ENCODE measurements at regions not wholly inside any gene's neighbourhood (a gene's known extent, or its start where the extent isn't known, plus 50 kb on each side); places are given as distances from the start of the nearest gene placed in this dataset.

DNA sequence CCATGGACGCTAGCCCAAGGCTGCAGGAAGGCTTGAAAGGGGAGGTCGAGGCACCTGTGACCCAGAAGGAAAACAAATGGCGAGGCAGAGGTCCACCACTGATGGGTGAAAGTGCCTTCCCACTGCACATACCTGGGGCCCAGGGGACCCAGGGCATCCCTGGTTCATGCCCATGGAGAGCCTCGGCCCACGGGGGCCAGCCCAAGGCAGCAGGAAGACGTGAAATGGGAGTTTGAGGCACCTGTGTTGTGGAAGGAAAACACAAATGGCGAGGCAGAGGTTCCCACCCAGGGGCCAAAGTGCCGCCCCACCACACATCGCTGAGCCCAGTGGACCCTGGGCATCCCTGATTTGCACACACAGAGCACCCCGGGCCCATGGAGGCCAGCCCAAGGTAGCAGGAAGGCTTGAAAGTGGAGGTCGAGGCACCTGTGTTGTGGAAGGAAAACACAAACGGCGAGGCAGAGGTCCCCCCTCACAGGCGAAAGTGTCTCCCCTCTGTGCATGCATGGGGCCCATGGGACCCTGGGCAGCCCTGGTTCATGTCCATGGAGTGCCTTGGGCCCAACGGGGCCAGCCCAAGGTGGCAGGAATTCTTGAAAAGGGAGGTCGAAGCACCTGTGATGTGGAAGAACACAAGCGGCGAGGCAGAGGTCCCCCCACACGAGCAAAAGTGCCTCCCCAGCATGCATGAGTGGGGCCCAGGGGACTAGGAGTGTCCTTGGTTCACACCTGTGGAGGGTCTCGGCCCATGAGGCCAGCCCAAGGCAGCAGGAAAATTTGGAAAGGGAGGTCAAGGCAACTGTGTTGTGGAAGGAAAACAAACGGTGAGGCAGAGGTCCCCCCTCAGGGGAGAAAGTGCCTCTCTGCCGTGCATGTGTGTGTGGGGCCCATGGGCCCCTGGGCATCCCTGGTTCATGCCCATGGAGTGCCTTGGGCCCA is 383.3 kb downstream of the ALG10 start:
- TF ChIP-seq, protein P1, sequence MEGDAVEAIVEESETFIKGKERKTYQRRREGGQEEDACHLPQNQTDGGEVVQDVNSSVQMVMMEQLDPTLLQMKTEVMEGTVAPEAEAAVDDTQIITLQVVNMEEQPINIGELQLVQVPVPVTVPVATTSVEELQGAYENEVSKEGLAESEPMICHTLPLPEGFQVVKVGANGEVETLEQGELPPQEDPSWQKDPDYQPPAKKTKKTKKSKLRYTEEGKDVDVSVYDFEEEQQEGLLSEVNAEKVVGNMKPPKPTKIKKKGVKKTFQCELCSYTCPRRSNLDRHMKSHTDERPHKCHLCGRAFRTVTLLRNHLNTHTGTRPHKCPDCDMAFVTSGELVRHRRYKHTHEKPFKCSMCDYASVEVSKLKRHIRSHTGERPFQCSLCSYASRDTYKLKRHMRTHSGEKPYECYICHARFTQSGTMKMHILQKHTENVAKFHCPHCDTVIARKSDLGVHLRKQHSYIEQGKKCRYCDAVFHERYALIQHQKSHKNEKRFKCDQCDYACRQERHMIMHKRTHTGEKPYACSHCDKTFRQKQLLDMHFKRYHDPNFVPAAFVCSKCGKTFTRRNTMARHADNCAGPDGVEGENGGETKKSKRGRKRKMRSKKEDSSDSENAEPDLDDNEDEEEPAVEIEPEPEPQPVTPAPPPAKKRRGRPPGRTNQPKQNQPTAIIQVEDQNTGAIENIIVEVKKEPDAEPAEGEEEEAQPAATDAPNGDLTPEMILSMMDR (IDR thresholded peaks at IDR 0.05; ENCODE audit: insufficient read depth, low read length, poor library complexity, severe bottlenecking), result no peak
- no peak for TF ChIP-seq EZH2phosphoT487 (conservative IDR thresholded peaks at IDR 0.05; ENCODE audit: low read length)
- H4K20me1 ChIP-seq (ENCODE audit: low read depth, low read length), result no peaks in the 10 kb centered on the region
- no peaks in the 10 kb centered on the region for H3F3A ChIP-seq (ENCODE audit: insufficient read depth)
- no peak overlapping the region for H3K9ac ChIP-seq (ENCODE audit: low read length)
- H3K27me3 ChIP-seq (ENCODE audit: low read length), result no peaks in the 10 kb centered on the region
- no peak overlapping the region for H3K4me3 ChIP-seq (ENCODE audit: insufficient read depth, low read length, poor library complexity, severe bottlenecking)
- peaks cover 18% of the 10 kb centered on the region; the same call in 1 of the 2 replicates for H3K9me3 ChIP-seq (ENCODE audit: insufficient read depth, low read length)
- no peak overlapping the region for H3K4me2 ChIP-seq (ENCODE audit: low read depth, low read length, poor library complexity, severe bottlenecking)
- no peaks in the 10 kb centered on the region for H3K36me3 ChIP-seq (ENCODE audit: low read length)
- H3K79me2 ChIP-seq (ENCODE audit: insufficient read depth, low read length), result no peaks in the 10 kb centered on the region
- no peak overlapping the region for H2AFZ ChIP-seq (ENCODE audit: low read depth, low read length, severe bottlenecking)
- H3K27ac ChIP-seq (ENCODE audit: low read depth, low read length), result no peak overlapping the region
- no peaks in the 10 kb centered on the region for H3K9me2 ChIP-seq (replicated peaks; ENCODE audit: insufficient read depth, low read length)

DNA sequence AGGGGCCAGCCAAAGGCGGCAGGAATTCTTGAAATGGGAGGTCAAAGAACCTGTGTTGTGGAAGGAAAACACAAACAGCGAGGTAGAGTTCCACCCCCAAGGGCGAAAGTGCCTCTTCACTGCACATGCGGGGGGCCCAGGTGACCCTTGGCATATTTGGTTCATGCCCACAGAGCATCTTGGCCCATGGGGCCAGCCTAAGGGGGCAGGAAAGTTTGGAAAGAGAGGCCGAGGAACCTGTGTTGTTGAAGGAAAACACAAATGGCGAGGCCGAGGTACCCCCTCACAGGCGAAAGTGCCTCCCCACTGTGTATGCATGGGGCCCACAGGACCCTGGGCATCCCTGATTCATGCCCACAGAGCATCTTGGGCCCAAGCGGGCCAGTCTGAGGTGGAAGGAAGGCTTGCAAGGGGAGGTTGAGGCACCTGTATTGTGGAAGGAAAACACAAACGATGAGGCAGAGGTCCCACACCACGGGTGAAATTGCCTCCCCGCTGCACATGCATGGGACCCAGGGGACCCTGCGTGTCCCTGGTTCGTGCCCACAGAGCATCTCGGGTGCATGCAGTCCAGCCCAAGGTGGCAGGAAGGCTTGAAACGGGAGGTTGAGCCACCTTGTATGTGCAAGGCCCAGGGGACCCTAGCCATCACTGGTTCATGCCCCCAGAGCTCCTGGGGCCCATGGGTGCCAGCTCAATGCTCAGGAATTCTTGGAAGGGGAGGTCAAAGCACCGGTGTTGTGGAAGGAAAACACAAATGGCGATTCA is 384.1 kb downstream of the ALG10 start:
- Histone ChIP-seq H3K27ac (ENCODE audit: low read depth, low read length) (no peak overlapping the region), H3K27me3 (ENCODE audit: low read length) (no peaks in the 10 kb centered on the region), H2AFZ (ENCODE audit: low read depth, low read length, severe bottlenecking) (no peak overlapping the region), H4K20me1 (ENCODE audit: low read depth, low read length) (no peaks in the 10 kb centered on the region), H3K9ac (ENCODE audit: low read length) (no peak overlapping the region), H3K9me3 (ENCODE audit: insufficient read depth, low read length) (peaks cover 18% of the 10 kb centered on the region; the same call in 1 of the 2 replicates), H3K4me2 (ENCODE audit: low read depth, low read length, poor library complexity, severe bottlenecking) (no peak overlapping the region), H3K36me3 (ENCODE audit: low read length) (no peaks in the 10 kb centered on the region), H3K4me3 (ENCODE audit: insufficient read depth, low read length, poor library complexity, severe bottlenecking) (no peak overlapping the region), H3K79me2 (ENCODE audit: insufficient read depth, low read length) (no peaks in the 10 kb centered on the region), H3K9me2 (replicated peaks; ENCODE audit: insufficient read depth, low read length) (no peaks in the 10 kb centered on the region), H3F3A (ENCODE audit: insufficient read depth) (no peaks in the 10 kb centered on the region)
- TF ChIP-seq, protein P1 (IDR thresholded peaks at IDR 0.05; ENCODE audit: insufficient read depth, low read length, poor library complexity, severe bottlenecking), result no peak
- no peak for TF ChIP-seq EZH2phosphoT487 (conservative IDR thresholded peaks at IDR 0.05; ENCODE audit: low read length)

DNA sequence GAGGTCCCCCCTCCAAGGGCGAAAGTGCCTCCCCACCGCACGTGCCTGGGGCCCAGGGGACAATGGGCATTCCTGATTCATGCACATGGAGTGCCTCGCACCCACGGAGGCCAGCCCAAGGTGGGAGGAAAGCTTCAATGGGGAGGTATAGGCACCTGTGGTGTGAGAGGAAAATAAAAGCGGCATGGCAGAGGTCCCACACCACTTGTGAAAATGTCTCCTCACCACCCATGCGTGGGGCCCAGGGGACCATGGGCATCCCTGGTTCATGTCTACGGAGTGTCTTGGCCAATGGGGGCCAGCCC is 384.7 kb downstream of the ALG10 start:
- Histone ChIP-seq H3K27me3 (ENCODE audit: low read length) (no peaks in the 10 kb centered on the region), H3K4me2 (ENCODE audit: low read depth, low read length, poor library complexity, severe bottlenecking) (no peak overlapping the region), H3K79me2 (ENCODE audit: insufficient read depth, low read length) (no peaks in the 10 kb centered on the region), H2AFZ (ENCODE audit: low read depth, low read length, severe bottlenecking) (no peak overlapping the region), H3K36me3 (ENCODE audit: low read length) (no peaks in the 10 kb centered on the region), H3K4me3 (ENCODE audit: insufficient read depth, low read length, poor library complexity, severe bottlenecking) (no peak overlapping the region), H3K9me2 (replicated peaks; ENCODE audit: insufficient read depth, low read length) (no peaks in the 10 kb centered on the region), H3K9me3 (ENCODE audit: insufficient read depth, low read length) (peaks cover 18% of the 10 kb centered on the region; the same call in 1 of the 2 replicates), H3K9ac (ENCODE audit: low read length) (no peak overlapping the region), H3F3A (ENCODE audit: insufficient read depth) (no peaks in the 10 kb centered on the region), H4K20me1 (ENCODE audit: low read depth, low read length) (no peaks in the 10 kb centered on the region), H3K27ac (ENCODE audit: low read depth, low read length) (no peak overlapping the region)
- no peak for TF ChIP-seq EZH2phosphoT487 (conservative IDR thresholded peaks at IDR 0.05; ENCODE audit: low read length)
- TF ChIP-seq, protein P1 (IDR thresholded peaks at IDR 0.05; ENCODE audit: insufficient read depth, low read length, poor library complexity, severe bottlenecking), result no peak
